Loucy (cell line): ENCODE measurements at regions not wholly inside any gene's neighbourhood (a gene's known extent, or its start where the extent isn't known, plus 50 kb on each side); places are given as distances from the start of the nearest gene placed in this dataset.

Experiments
- H2AFZ ChIP-seq: fragments of 200-600 bp; sonication (generic); 2 replicates; pipeline ENCODE4 v1.6.0; 2016; ENCODE audit warnings: antibody characterized with exemption, mild to moderate bottlenecking, low read length, moderate library complexity
- H3F3A ChIP-seq: fragments of 200-600 bp; 2 replicates; pipeline ENCODE4 v1.6.0; 2016; ENCODE audit warnings: antibody characterized with exemption, low read depth, mild to moderate bottlenecking
- H3K27me3 ChIP-seq: fragments of 200-600 bp; sonication (generic); 2 replicates; pipeline ENCODE4 v1.6.1; 2014; ENCODE audit warnings: low read length, mild to moderate bottlenecking; ENCODE audit not compliant: insufficient read depth, poor library complexity, severe bottlenecking
- H3K36me3 ChIP-seq: fragments of 200-600 bp; sonication (generic); 2 replicates; pipeline ENCODE4 v1.6.1; 2016; ENCODE audit warnings: low read length; ENCODE audit not compliant: insufficient read depth
- H3K4me1 ChIP-seq: fragments of 200-600 bp; sonication (generic); 2 replicates; pipeline ENCODE4 v1.5.1; 2014; ENCODE audit warnings: low read length, mild to moderate bottlenecking; ENCODE audit not compliant: insufficient read depth, poor library complexity, severe bottlenecking
- H3K4me2 ChIP-seq: fragments of 200-600 bp; sonication (generic); 2 replicates; pipeline ENCODE4 v1.6.0; 2014; ENCODE audit warnings: antibody characterized with exemption, low read length, low read depth, mild to moderate bottlenecking; ENCODE audit not compliant: poor library complexity, severe bottlenecking
- H3K4me3 ChIP-seq: fragments of 200-600 bp; sonication (generic); 2 replicates; pipeline ENCODE4 v1.5.1; 2014; ENCODE audit warnings: low read length, mild to moderate bottlenecking, mixed read lengths; ENCODE audit not compliant: poor library complexity, severe bottlenecking
- H3K79me2 ChIP-seq: fragments of 200-600 bp; sonication (generic); 2 replicates; pipeline ENCODE4 v1.6.1; 2014; ENCODE audit warnings: low read length; ENCODE audit not compliant: insufficient read depth
- H3K9ac ChIP-seq: fragments of 200-600 bp; sonication (generic); 2 replicates; pipeline ENCODE4 v1.6.0; 2014; ENCODE audit warnings: mild to moderate bottlenecking, low read depth, low read length, moderate library complexity; ENCODE audit not compliant: poor library complexity, severe bottlenecking
- H3K9me2 ChIP-seq: fragments of 200-600 bp; sonication (generic); replicated peaks from 2 replicates; pipeline ENCODE4 v1.6.1; 2016; ENCODE audit warnings: low read depth, low read length, mixed read lengths
- H3K9me3 ChIP-seq: fragments of 200-600 bp; sonication (generic); 2 replicates; pipeline ENCODE4 v1.6.1; 2014; ENCODE audit warnings: mild to moderate bottlenecking, antibody characterized with exemption, low read length, low read depth; ENCODE audit not compliant: insufficient read depth
- H4K20me1 ChIP-seq: fragments of 200-600 bp; sonication (generic); 2 replicates; pipeline ENCODE4 v1.6.0; 2014; ENCODE audit warnings: antibody characterized with exemption, low read length, mild to moderate bottlenecking; ENCODE audit not compliant: insufficient read depth, poor library complexity, severe bottlenecking
- CTCF ChIP-seq: fragments of 200-600 bp; sonication (generic); conservative IDR thresholded peaks from 2 replicates; pipeline ENCODE4 v1.5.1; 2014; ENCODE audit warnings: mild to moderate bottlenecking, antibody characterized with exemption, low read length
- EZH2phosphoT487 ChIP-seq: fragments of 200-600 bp; IDR thresholded peaks from 2 replicates; pipeline ENCODE4 v1.6.1; 2018; ENCODE audit warnings: antibody characterized with exemption, mild to moderate bottlenecking, moderate library complexity, borderline replicate concordance

GRCh38 chr16:27678955-27679354 is 129.0 kb downstream of the KATNIP start:
- Histone ChIP-seq H3K79me2 (no peaks in the 10 kb centered on the region), H3K36me3 (peaks cover 6% of the 10 kb centered on the region; the same call in 1 of the 2 replicates), H2AFZ (no peak overlapping the region), H3K4me3 (no peak overlapping the region), H3K27me3 (no peaks in the 10 kb centered on the region), H3F3A (no peaks in the 10 kb centered on the region), H4K20me1 (no peaks in the 10 kb centered on the region), H3K9ac (no peak overlapping the region), H3K9me2 (no peaks in the 10 kb centered on the region), H3K4me1 (no peaks in the 10 kb centered on the region), H3K9me3 (no peaks in the 10 kb centered on the region), H3K4me2 (no peak overlapping the region)
- TF ChIP-seq CTCF: no peak
- no peak for TF ChIP-seq EZH2phosphoT487

GRCh38 chr16:27679899-27680298 is 130.0 kb downstream of the KATNIP start:
- H3K4me1 ChIP-seq: no peaks in the 10 kb centered on the region
- TF ChIP-seq CTCF (no peak), EZH2phosphoT487 (no peak)
- no peaks in the 10 kb centered on the region for H3K9me3 ChIP-seq

GRCh38 chr16:27681681-27682080 is 131.7 kb downstream of the KATNIP start:
- Histone ChIP-seq H4K20me1 (no peaks in the 10 kb centered on the region), H3K36me3 (peaks cover 6% of the 10 kb centered on the region; the same call in 1 of the 2 replicates), H3K4me2 (no peak overlapping the region), H3K27me3 (no peaks in the 10 kb centered on the region), H2AFZ (no peak overlapping the region), H3K4me1 (no peaks in the 10 kb centered on the region), H3K9me3 (no peaks in the 10 kb centered on the region), H3K4me3 (no peak overlapping the region), H3K9me2 (no peaks in the 10 kb centered on the region), H3K9ac (no peak overlapping the region), H3F3A (no peaks in the 10 kb centered on the region), H3K79me2 (no peaks in the 10 kb centered on the region)
- TF ChIP-seq EZH2phosphoT487 (no peak), CTCF (no peak)

More at GRCh38 chr16:27679899-27680298, 130.0 kb downstream of the KATNIP start:
- Histone ChIP-seq H3K4me3 (no peak overlapping the region), H3K79me2 (no peaks in the 10 kb centered on the region), H3K4me2 (no peak overlapping the region), H3F3A (no peaks in the 10 kb centered on the region), H3K9me2 (no peaks in the 10 kb centered on the region), H3K36me3 (peaks cover 6% of the 10 kb centered on the region; the same call in 1 of the 2 replicates), H3K27me3 (no peaks in the 10 kb centered on the region), H3K9ac (no peak overlapping the region), H4K20me1 (no peaks in the 10 kb centered on the region), H2AFZ (no peak overlapping the region)
